Suprapubic skin (tissue), 4 donors: ENCODE measurements at regions not wholly inside any gene's neighbourhood (a gene's known extent, or its start where the extent isn't known, plus 50 kb on each side); places are given as distances from the start of the nearest gene placed in this dataset.

ENCODE experiments used
- EP300 ChIP-seq: sonication (generic); formaldehyde crosslinking; IDR thresholded peaks from one replicate; pipeline ENCODE4 v1.6.1; 2017; ENCODE audit warnings: antibody characterized with exemption
- POLR2A ChIP-seq, 2 donors: fragments of 450-650 bp; IDR thresholded peaks; one replicate each; pipeline ENCODE4 v1.6.1; 2017; ENCODE audit warnings: antibody characterized with exemption in 2 of 2, mild to moderate bottlenecking in 2 of 2, moderate library complexity in 2 of 2
- POLR2AphosphoS5 ChIP-seq, 3 donors: sonication (generic); formaldehyde crosslinking; IDR thresholded peaks; one replicate each; pipeline ENCODE4 v1.6.1; 2017; ENCODE audit warnings: antibody characterized with exemption in 3 of 3
- TF ChIP-seq, protein P1 (sequence below), 2 donors: fragments of 200-600 bp in 1 of 2; fragments of 450-650 bp in 1 of 2; sonication (generic) in 1 of 2; IDR thresholded peaks; one replicate each; pipeline ENCODE4 v1.5.1; 2016 to 2019; ENCODE audit warnings: antibody characterized with exemption in 2 of 2, mild to moderate bottlenecking in 1 of 2, moderate library complexity in 1 of 2

DNA sequence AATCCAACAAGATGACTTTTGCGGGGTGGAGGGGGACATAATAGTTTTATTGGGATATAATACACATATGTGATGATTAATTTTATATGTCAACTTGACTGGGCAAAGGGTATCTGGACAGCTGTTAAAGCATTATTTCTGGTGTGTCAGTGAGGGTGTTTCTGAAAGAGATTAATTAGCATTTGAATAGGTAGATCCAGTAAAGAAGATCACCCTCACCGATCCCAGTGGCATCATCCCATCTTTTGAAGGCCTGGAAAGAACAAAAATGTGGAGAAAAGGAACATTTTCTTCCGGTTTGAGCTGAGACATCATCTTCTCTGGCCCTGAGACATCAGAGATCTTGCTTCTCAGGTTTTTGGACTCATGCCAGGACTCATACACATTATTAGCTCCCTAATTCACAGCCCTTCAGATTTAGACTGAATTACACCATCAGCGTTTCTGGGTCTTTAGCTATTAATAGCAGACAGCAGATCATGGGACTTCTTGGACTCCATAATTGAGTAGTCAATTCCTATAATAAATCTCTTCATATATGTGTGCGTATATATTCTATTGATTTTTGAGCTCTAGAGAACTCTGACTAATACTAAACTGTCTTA is 283.6 kb downstream of the PCNX1 start:
- TF ChIP-seq, protein P1, sequence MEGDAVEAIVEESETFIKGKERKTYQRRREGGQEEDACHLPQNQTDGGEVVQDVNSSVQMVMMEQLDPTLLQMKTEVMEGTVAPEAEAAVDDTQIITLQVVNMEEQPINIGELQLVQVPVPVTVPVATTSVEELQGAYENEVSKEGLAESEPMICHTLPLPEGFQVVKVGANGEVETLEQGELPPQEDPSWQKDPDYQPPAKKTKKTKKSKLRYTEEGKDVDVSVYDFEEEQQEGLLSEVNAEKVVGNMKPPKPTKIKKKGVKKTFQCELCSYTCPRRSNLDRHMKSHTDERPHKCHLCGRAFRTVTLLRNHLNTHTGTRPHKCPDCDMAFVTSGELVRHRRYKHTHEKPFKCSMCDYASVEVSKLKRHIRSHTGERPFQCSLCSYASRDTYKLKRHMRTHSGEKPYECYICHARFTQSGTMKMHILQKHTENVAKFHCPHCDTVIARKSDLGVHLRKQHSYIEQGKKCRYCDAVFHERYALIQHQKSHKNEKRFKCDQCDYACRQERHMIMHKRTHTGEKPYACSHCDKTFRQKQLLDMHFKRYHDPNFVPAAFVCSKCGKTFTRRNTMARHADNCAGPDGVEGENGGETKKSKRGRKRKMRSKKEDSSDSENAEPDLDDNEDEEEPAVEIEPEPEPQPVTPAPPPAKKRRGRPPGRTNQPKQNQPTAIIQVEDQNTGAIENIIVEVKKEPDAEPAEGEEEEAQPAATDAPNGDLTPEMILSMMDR (IDR thresholded peaks at IDR 0.05), result no peak
- TF ChIP-seq POLR2A (IDR thresholded peaks at IDR 0.05) (no peak), POLR2AphosphoS5 (IDR thresholded peaks at IDR 0.05) (no peak), EP300 (no peak)
